Trophoblast cell (in vitro differentiated cells and primary cell): ENCODE measurements at regions not wholly inside any gene's neighbourhood (a gene's known extent, or its start where the extent isn't known, plus 50 kb on each side); places are given as distances from the start of the nearest gene placed in this dataset.

Experiments used
- DNase-seq, 2 donors: peaks; one replicate each; pipeline ENCODE4 v3.0.0-alpha.2; 2016
- H2AFZ ChIP-seq: 2 replicates; pipeline ENCODE4 v1.6.1; 2013; ENCODE audit warnings: low read length, moderate library complexity, mild to moderate bottlenecking; ENCODE audit not compliant: insufficient read depth, poor library complexity
- H2AK5ac ChIP-seq: 2 replicates; pipeline ENCODE4 v1.6.1; 2013; ENCODE audit warnings: mild to moderate bottlenecking, low read length
- H2BK120ac ChIP-seq: 2 replicates; pipeline ENCODE4 v1.6.1; 2013; ENCODE audit warnings: low read length, mild to moderate bottlenecking, moderate library complexity; ENCODE audit not compliant: insufficient read depth, poor library complexity
- H2BK12ac ChIP-seq: 2 replicates; pipeline ENCODE4 v1.6.1; 2013; ENCODE audit warnings: mild to moderate bottlenecking, low read length, moderate library complexity
- H2BK5ac ChIP-seq: 2 replicates; pipeline ENCODE4 v1.6.1; 2013; ENCODE audit warnings: low read length, low read depth, moderate library complexity, mild to moderate bottlenecking; ENCODE audit not compliant: poor library complexity
- H3K14ac ChIP-seq: 2 replicates; pipeline ENCODE4 v1.6.1; 2013; ENCODE audit warnings: mild to moderate bottlenecking, low read length
- H3K18ac ChIP-seq: 2 replicates; pipeline ENCODE4 v1.6.1; 2013; ENCODE audit warnings: mild to moderate bottlenecking, low read length
- H3K23ac ChIP-seq: 2 replicates; pipeline ENCODE4 v1.6.1; 2013; ENCODE audit warnings: low read length
- H3K27ac ChIP-seq: 2 replicates; pipeline ENCODE4 v1.5.1; 2013; ENCODE audit warnings: low read depth, mild to moderate bottlenecking, inconsistent platforms, low read length, moderate library complexity
- H3K27me3 ChIP-seq: 2 replicates; pipeline ENCODE4 v1.6.1; 2013; ENCODE audit warnings: inconsistent platforms, mild to moderate bottlenecking, low read length, moderate library complexity; ENCODE audit not compliant: insufficient read depth
- H3K36me3 ChIP-seq, 2 experiments: 1 replicate in 1 of 2; 2 replicates in 1 of 2; pipeline ENCODE4 v1.6.1; 2013; ENCODE audit warnings: low read length in 2 of 2, mild to moderate bottlenecking in 2 of 2, moderate library complexity in 1 of 2; ENCODE audit not compliant: insufficient read depth in 2 of 2, control insufficient read depth in 1 of 2
- H3K4ac ChIP-seq: 2 replicates; pipeline ENCODE4 v1.6.1; 2013; ENCODE audit warnings: low read depth, mild to moderate bottlenecking, low read length, moderate library complexity
- H3K4me1 ChIP-seq, 2 experiments: 1 replicate in 1 of 2; 2 replicates in 1 of 2; pipeline ENCODE4 v1.6.1; 2013; ENCODE audit warnings: low read length in 2 of 2, mild to moderate bottlenecking in 2 of 2, moderate library complexity in 1 of 2; ENCODE audit not compliant: insufficient read depth in 2 of 2, control insufficient read depth in 1 of 2
- H3K4me2 ChIP-seq: 2 replicates; pipeline ENCODE4 v1.6.1; 2013; ENCODE audit warnings: inconsistent platforms, mild to moderate bottlenecking, low read length, moderate library complexity
- H3K4me3 ChIP-seq: 2 replicates; pipeline ENCODE4 v1.5.1; 2013; ENCODE audit warnings: mild to moderate bottlenecking, low read depth, low read length, inconsistent platforms
- H3K79me1 ChIP-seq: one replicate; pipeline ENCODE4 v1.6.1; 2013; ENCODE audit warnings: low read length
- H3K79me2 ChIP-seq: 2 replicates; pipeline ENCODE4 v1.6.1; 2013; ENCODE audit warnings: low read length, mild to moderate bottlenecking; ENCODE audit not compliant: control insufficient read depth, insufficient read depth, poor library complexity
- H3K9ac ChIP-seq: 2 replicates; pipeline ENCODE4 v1.6.1; 2013; ENCODE audit warnings: mild to moderate bottlenecking, low read length
- H3K9me3 ChIP-seq: 2 replicates; pipeline ENCODE4 v1.6.1; 2013; ENCODE audit warnings: low read depth, mild to moderate bottlenecking, control low read depth, inconsistent platforms, low read length; ENCODE audit not compliant: insufficient read depth
- H4K12ac ChIP-seq: 2 replicates; pipeline ENCODE4 v1.6.1; 2013; ENCODE audit warnings: low read depth, mild to moderate bottlenecking, low read length, moderate library complexity
- H4K8ac ChIP-seq: 2 replicates; pipeline ENCODE4 v1.6.1; 2013; ENCODE audit warnings: low read depth, mild to moderate bottlenecking, low read length, moderate library complexity
- H4K91ac ChIP-seq: one replicate; pipeline ENCODE4 v1.6.1; 2013; ENCODE audit warnings: low read depth, mild to moderate bottlenecking, low read length, moderate library complexity
- WGBS: extraction: QIAGEN DNeasy Blood & Tissue Kit; methylation state at CpG from one replicate; pipeline ENCODE4 v1.1.7; 2013; ENCODE audit warnings: missing lambda C conversion rate; ENCODE audit not compliant: insufficient read length, insufficient coverage; ENCODE audit errors: extremely low coverage; 5-methylcytosine and 5-hydroxymethylcytosine counted together

DNA sequence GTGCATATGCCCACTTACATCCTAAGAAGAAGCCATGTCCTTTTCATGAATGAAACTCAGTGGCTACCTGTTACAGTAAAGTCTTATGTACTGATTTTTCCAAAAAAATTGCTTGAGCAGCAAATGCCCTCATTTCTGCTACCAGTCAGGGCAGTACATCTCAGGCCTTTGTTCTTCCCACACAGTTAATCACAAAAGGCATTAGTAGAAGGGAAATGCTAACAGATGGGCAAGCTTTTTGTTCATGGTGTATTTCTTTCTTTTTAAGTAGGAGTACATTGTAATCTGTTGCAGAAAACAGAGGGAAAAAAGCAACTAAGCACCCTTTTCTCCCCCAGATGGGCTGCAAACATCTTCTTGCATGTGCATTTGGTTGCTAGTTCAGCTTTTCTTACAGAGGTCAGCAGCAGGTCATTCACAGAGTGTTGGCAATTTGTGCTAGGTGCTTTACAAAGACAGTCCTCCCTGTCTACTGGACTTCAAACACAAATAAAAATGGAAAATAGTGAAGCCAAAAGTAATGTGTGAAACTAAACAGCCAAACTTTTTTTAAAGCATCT is 373.4 kb downstream of the PRDM5 start:
- no peak overlapping the region for H3K27ac ChIP-seq
- no peak overlapping the region for H3K14ac ChIP-seq
- H2AFZ ChIP-seq: no peak overlapping the region
- H2BK12ac ChIP-seq: no peak overlapping the region
- no peak overlapping the region for H4K12ac ChIP-seq
- no peaks in the 10 kb centered on the region for H3K27me3 ChIP-seq
- no peak overlapping the region for H3K23ac ChIP-seq
- no peak overlapping the region for H3K18ac ChIP-seq
- H2AK5ac ChIP-seq: no peak overlapping the region
- no peaks in the 10 kb centered on the region for H3K9me3 ChIP-seq
- no peaks in the 10 kb centered on the region for H3K79me1 ChIP-seq
- H3K4me1 ChIP-seq: no peaks in the 10 kb centered on the region
- no peak overlapping the region for H3K9ac ChIP-seq
- H3K4me2 ChIP-seq: no peak overlapping the region
- no peak for DNase-seq
- no peak overlapping the region for H4K8ac ChIP-seq
- H3K36me3 ChIP-seq: no peaks in the 10 kb centered on the region
- no peak overlapping the region for H2BK5ac ChIP-seq
- H3K4me3 ChIP-seq: no peak overlapping the region
- H4K91ac ChIP-seq: no peak overlapping the region
- H3K4ac ChIP-seq: no peak overlapping the region
- H3K79me2 ChIP-seq: no peaks in the 10 kb centered on the region
- H2BK120ac ChIP-seq: no peak overlapping the region

DNA sequence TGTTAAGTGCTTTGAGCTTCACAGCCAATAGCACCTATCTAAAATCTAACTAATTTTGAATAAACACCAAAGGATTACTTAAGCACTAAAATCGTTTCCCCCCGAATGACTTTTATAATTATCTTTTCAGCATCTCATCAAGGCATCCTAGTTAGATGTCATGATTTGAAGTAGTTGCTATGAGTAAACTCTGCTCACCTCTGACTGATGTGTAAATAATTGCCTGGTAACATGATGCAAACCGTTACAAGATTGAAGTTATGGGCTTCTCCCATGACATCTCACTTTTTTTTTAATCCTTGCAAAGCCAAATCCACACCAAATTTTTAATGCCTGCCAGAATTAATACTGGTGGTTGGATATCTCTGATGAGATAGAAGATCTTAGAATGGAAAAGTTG is 377.1 kb downstream of the PRDM5 start:
- Histone ChIP-seq H3K79me1 (no peaks in the 10 kb centered on the region), H3K36me3 (no peaks in the 10 kb centered on the region), H3K27ac (no peak overlapping the region), H3K4ac (no peak overlapping the region), H4K91ac (no peak overlapping the region), H2BK12ac (no peak overlapping the region), H3K23ac (no peak overlapping the region), H4K12ac (no peak overlapping the region), H3K9me3 (no peaks in the 10 kb centered on the region), H3K4me3 (no peak overlapping the region), H3K4me2 (no peak overlapping the region), H2AFZ (no peak overlapping the region), H2AK5ac (no peak overlapping the region), H2BK120ac (no peak overlapping the region), H3K9ac (no peak overlapping the region), H3K4me1 (no peaks in the 10 kb centered on the region), H3K18ac (no peak overlapping the region), H3K14ac (no peak overlapping the region), H3K27me3 (no peaks in the 10 kb centered on the region), H4K8ac (no peak overlapping the region), H2BK5ac (no peak overlapping the region), H3K79me2 (no peaks in the 10 kb centered on the region)
- no peak for DNase-seq
- no CpG with 5 or more reads among the region's 3 CpGs for WGBS

DNA sequence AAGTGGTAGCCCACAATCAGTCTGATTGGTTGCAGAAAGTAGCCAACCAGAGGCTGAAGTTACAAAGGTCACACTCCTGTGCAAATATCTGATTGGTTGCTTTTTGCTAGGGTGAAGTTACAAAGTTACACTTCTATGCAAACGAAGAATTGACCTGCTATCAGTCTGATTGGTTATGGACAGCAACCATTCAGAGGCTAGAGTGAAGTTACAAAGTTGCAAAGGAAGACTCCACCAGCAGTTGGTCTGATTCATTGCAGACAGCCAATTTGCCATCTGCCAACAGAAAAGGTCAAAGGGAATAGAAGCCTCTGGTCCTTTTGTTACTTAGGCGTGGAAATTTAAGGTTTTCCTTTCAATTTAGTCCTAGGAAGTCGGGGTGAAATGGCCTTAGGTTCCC is 377.7 kb downstream of the PRDM5 start:
- no peak overlapping the region for H3K27ac ChIP-seq
- no peaks in the 10 kb centered on the region for H3K79me2 ChIP-seq
- H4K12ac ChIP-seq: no peak overlapping the region
- no peak overlapping the region for H4K91ac ChIP-seq
- no peak overlapping the region for H3K4me3 ChIP-seq
- H2AK5ac ChIP-seq: no peak overlapping the region
- no peak overlapping the region for H3K9ac ChIP-seq
- no peak overlapping the region for H2BK12ac ChIP-seq
- no peaks in the 10 kb centered on the region for H3K9me3 ChIP-seq
- H2AFZ ChIP-seq: no peak overlapping the region
- no peak overlapping the region for H3K14ac ChIP-seq
- no peaks in the 10 kb centered on the region for H3K27me3 ChIP-seq
- no peaks in the 10 kb centered on the region for H3K36me3 ChIP-seq
- no peak overlapping the region for H4K8ac ChIP-seq
- no peaks in the 10 kb centered on the region for H3K4me1 ChIP-seq
- no peak overlapping the region for H3K18ac ChIP-seq
- no CpG with 5 or more reads among the region's 3 CpGs for WGBS
- H2BK120ac ChIP-seq: no peak overlapping the region
- no peak overlapping the region for H3K4ac ChIP-seq
- H3K79me1 ChIP-seq: no peaks in the 10 kb centered on the region
- no peak overlapping the region for H3K4me2 ChIP-seq
- H2BK5ac ChIP-seq: no peak overlapping the region
- no peak overlapping the region for H3K23ac ChIP-seq
- DNase-seq: no peak

DNA sequence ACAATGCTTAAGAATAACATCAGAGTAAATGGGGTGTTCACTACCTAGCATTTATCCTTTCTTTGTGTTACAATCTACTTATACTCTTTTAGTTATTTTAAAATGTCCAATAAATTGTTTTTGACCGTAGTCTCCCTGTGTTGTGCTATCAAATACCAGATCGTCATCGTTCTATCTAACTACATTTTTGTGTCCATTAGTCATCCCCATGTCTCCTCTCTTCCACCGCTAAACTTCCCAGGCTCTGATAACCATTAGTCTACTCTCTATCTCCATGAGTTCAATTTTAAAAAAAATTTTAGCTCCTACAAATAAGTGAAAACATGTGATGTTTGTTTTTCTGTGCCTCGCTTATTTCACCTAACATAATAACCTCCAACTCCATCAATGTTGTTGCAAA is 381.9 kb downstream of the PRDM5 start:
- no CpG with 5 or more reads among the region's 5 CpGs for WGBS
- no peak overlapping the region for H3K4me2 ChIP-seq
- no peak overlapping the region for H4K12ac ChIP-seq

More for the DNA sequence above, 381.9 kb downstream of the PRDM5 start:
- Histone ChIP-seq H2BK120ac (no peak overlapping the region), H3K4me1 (no peaks in the 10 kb centered on the region), H3K9ac (no peak overlapping the region), H3K36me3 (no peaks in the 10 kb centered on the region), H4K8ac (no peak overlapping the region), H3K27ac (no peak overlapping the region), H3K18ac (no peak overlapping the region), H3K27me3 (no peaks in the 10 kb centered on the region), H2BK5ac (no peak overlapping the region), H2BK12ac (no peak overlapping the region), H3K14ac (no peak overlapping the region), H3K4me3 (no peak overlapping the region), H2AK5ac (no peak overlapping the region), H4K91ac (no peak overlapping the region), H3K79me2 (no peaks in the 10 kb centered on the region), H3K79me1 (no peaks in the 10 kb centered on the region), H3K23ac (no peak overlapping the region), H2AFZ (no peak overlapping the region), H3K4ac (no peak overlapping the region), H3K9me3 (no peaks in the 10 kb centered on the region)
- peak in 1 of 2 donors; percentile 3 for DNase-seq
